Stimulated activated CD4-positive, alpha-beta T cell treated with anti-CD3 and anti-CD28 coated beads, TNF-alpha, amount 100 ng/mL, for 4 hours (primary cell): ENCODE measurements at regions not wholly inside any gene's neighbourhood (a gene's known extent, or its start where the extent isn't known, plus 50 kb on each side); places are given as distances from the start of the nearest gene placed in this dataset.

Experiments used
- DNase-seq, 3 experiments: peaks; one replicate each; pipeline ENCODE4 v3.0.0-alpha.2; 2020; ENCODE audit warnings: low read depth in 3 of 3

DNA sequence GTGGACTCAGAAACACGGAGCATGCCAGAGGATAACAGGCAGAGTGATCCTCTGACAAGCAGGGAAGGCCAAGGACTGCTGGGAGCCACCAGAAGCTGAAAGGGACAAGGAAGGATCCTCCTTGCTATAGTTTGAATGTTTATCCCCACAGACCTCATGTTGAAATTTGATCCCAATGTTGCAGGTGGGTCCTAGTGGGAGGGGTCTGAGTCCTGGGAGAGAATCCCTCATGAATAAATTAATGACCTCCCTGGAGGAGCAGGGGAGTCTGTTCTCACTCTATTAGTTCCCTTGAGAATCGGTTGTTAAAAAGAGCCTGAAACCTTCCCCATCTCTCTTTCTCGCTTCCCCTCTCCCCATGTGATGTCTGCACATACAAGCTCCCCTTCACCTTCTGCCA lies 124.4 kb downstream of the FBXO15 start:
- DNase-seq: no peak

- DNase-seq: no peak
These were observed 127.8 kb downstream of the FBXO15 start for GRCh38 chr18:74019864-74020263.

- no peak for DNase-seq
These were observed 133.7 kb downstream of the FBXO15 start for GRCh38 chr18:74013955-74014354.

DNA sequence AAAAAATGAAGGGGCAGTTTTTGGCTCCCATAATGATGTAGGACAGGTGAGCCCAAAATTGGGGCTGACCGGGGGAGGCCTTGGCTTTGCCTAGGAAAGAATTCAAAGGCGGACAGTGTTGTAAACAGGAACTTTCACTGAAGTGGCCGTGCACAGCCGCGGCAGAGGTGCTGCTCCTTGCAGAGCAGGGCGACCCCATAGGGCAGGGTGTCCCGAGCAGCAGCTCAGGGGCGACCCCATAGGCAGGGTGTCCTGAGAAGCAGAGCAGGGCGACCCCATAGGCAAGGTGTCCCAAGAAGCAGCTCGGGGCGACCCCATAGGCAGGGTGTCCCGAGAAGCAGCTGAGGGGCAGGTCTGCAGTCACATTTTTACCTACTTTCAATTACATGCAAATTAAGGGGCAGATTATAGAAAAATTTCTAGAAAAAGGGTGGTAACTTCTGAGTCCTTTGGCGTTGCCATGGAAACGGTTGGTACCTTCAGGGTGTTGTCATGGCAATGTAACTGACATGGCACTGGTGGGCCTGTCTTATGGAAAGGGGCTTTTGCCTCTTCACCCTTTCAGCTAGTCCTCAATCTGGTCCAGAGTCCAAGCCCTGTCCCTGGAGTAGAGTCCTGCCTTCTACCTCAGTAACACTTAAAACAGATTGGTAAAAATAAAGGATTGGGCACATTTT lies 134.5 kb downstream of the FBXO15 start:
- no peak for DNase-seq

DNA sequence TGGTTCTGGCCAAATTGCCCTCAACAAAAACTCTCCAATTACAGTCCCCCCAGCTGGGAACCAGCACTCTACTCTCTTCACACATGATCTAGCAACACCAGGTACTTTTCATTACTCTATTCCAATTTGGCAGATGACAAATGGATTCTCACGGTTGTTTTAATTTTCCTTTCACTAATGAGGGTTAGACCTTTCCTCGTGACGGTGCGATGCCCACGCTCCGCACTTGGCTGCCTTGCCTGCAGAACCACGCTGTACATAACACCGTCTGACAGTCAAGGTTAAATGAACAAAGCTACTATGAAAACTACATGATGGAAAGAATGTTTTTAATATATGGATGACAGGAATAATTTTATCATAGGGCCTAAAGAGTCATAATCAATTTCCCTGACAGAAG lies 141.5 kb downstream of the FBXO15 start:
- no peak for DNase-seq

GRCh38 chr18:74005320-74006109 lies 142.1 kb downstream of the FBXO15 start:
- no peak for DNase-seq

DNA sequence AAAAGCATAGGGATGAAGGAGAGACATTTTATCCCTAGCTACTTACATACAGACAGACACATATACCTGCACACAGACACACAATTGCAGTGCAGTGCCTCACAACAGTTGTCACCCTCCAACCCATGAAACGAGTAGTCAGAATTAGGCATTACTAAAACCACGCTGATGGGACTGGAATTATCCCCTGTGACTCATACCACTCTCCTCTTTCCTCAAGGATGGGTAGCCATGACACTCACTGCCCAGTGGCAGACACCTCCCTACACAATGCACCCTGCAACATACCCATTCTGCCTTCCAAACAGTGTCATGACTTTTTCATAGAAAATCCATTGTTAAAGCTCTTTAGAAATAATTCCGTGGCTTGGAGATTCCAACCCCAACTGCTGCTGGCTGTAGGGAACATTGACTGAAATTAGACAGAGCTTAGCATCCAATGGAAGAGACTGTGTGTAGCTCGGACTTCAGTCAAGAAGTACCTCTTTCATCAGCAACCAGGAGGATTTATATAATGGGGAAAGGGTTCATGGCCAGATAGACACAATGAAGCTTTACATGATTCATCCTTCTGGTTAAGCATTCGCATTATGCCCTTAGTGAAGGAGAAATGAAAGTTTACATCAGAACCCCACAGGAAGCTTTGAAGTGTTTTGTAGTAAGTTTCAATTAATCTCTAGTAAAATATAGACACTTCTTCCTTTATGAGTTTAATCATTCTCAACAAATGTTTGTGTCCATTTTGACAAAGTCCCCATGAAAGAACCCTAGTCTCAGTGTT lies 155.2 kb downstream of the FBXO15 start:
- no peak for DNase-seq

DNA sequence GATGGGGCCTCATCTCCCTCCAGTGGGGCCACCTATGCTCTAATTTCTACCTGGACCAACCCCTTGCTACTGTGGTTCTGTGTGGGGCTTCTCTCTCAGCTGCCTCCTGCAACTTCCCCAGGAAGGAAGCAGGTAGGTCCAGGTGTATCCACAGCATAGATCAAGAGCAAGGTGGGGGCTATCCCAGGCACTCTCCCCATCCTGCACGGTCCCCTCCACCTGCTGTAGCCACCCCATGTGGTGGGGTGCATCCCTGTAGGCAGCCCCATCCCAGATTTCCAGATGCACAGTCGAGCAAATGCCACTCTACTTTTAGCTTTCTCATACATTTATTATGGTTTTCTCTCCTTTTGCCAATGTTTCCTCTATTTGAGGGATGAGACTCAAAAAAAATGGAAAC lies 156.1 kb downstream of the FBXO15 start:
- DNase-seq: no peak

DNA sequence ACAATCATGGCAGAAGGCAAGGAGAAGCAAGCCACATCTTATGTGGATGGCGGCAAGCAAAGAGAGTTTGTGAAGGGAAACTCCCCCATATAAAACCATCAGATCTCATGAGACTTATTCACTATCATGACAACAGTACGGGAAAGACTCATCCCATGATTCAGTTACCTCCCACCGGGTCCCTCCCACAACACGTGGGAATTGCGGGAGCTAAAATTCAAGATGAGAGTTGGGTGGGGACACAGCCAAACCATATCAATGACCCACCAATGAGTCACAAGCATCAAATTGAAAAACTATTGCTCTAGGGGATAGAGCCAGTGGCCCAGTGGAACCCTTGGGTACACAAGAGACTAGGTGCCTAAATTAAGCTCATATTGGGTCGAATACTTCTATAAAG lies 157.4 kb downstream of the FBXO15 start:
- DNase-seq: no peak

DNA sequence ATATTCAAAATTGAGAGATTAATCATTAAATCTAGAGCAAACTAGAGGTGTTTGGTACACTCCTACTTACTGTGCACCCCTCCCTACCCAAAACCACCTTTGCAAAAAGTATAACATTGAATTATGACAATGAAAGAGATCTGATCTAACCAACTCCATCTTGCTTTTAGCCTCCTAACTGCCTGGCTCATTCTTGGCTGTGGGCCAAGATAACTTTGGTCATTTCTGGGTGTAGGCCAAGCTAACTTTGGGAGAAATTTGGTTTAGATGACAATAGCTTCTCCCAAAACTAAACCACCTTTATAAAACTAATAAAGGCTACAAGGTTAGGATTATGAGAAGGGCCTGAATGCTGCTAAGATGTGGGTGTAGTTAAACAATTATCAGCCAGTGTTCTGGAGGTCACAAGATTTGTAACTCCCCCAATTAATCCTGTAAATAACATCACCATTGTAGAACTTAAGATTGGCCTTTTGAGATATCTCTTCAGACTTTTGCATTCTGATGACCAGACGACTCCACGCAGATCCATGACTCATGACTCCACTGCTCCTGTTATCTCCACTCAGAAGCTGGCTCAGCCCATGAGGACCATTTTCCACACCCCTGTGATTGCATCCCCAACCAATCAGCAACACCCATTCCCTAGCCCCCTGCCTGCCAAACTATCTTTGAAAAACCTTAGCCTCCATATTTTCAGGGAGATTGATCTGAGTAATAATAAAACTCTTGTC lies 160.2 kb downstream of the FBXO15 start:
- no peak for DNase-seq

- DNase-seq: no peak
These were observed 160.9 kb downstream of the FBXO15 start for GRCh38 chr18:73986711-73987110.

DNA sequence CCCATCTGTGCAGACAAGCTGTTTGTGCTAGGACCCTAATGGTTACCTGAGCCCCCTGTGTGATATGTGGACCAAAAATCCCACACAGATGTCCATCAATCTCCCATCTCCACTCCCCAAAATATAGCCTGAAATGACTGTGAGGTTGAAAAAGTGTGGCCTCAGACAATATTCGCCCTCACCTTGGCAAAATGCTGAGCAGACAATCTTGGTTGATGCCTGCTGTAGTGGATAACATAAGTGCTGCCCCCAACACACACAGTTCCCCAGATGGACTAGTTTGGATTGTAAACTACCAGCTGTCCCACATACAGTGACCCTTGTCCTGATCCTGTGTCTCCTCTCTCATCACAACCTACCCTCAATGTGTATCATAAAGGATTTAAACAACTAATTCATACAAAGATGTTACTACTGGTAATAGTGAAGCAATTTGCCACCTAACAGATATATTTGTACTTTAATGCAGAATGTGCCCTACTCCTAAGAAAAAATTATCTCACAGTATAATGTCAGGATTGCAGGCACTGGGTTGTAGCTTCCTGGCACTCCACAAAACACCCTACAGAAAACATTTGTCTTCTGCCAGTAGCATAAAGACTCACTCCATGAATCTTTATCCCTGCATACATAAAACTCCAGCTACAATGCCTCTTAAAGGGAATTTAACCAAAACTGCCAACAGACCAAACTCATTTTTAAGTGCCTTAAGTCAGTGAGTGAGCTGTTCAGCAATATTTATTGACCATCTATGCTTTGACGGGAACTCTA lies 161.6 kb downstream of the FBXO15 start:
- DNase-seq: no peak

- no peak for DNase-seq
These were observed 163.7 kb downstream of the FBXO15 start for GRCh38 chr18:73983970-73984369.

DNA sequence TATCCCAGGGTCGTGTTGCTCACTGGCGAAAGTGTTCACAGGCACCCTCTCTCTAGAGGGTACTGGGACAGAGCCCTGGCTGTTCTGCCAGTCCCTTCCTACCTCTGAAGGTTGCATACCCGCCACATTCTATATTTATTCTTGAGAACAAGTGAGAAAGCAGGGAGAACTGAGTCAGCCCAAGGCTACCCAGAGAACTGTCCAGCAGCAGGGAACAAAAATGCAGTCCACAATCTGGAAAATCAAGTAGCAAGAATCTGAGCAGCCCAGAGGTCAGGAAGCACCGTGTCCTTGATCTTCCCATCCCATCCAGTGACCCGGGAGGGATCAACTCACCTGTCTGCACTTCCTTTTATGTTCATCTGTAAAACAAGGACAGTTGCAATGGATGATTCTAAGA lies 164.1 kb downstream of the FBXO15 start:
- DNase-seq: no peak

DNA sequence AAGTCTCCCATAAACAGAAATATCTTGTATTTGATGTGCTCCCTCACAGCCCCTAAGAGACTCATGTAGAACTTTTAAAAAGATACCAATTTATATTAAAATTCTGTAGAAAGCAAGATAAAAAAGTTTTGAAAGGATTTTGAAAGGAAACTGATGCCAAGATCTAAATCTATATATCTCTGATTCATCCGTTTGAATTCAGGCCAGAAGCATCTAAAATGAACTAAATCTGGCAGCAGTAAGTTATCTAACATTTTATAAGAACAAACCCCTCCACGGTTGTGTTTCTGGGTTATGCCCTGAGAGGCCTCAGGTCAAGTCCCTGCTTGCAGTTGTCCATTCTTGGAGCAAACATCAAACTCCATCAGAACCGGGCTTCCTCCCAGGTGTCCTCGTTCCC lies 165.8 kb downstream of the FBXO15 start:
- no peak for DNase-seq

DNA sequence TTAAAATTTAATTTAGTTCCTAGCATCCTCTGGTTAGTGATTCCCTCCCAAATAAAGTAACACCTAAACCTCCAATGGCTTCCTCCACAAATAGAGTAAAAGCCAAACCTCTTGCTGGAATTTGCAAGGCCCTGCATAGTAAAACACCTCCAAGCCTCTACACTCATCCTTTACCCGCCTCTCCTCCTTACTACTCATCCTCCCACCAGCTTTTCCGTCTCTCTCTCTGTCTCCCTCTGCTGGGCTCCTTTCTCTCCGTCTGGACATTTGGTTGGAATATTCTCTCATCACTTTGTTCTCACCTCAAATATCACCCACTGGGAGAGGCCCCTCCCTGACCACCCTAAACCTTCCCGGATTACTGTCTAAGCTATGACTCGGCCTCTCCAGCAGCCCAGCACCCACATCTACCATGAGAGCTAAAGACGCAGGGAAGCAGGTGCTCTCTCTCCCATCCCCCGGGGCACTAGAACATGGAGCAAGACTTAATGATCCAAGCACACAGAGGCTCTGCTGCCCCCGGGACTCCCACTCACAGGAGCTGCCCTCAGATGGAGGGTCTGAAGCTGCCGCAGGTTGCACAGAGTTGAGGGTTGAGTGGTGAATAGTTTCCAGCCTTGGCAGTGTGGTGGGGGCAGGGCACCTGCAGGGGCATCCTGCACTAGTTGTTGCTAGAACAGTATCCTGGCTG lies 167.2 kb downstream of the FBXO15 start:
- DNase-seq: no peak

- DNase-seq: no peak
These were observed 167.9 kb downstream of the FBXO15 start for GRCh38 chr18:73979742-73980141.

DNA sequence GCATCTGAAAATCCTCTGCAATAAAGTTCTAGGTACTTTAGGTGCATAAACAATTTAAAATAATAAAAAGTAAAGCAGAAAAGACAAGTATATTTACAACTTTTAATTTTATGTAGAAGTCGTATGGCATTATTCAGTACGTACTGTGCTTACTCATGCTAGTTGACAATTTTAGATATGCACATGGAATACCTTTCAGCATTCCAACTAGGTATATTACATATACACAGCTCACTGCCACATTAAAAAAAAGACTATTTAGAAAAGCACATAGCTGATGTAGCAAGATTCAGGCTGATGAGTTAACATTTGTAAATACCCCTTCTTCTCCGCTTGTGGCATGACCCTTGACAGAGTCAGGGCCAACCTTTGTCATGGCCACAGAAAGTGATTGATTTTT lies 171.2 kb downstream of the FBXO15 start:
- DNase-seq: no peak

GRCh38 chr18:73975266-73975665 lies 172.4 kb downstream of the FBXO15 start:
- no peak for DNase-seq

DNA sequence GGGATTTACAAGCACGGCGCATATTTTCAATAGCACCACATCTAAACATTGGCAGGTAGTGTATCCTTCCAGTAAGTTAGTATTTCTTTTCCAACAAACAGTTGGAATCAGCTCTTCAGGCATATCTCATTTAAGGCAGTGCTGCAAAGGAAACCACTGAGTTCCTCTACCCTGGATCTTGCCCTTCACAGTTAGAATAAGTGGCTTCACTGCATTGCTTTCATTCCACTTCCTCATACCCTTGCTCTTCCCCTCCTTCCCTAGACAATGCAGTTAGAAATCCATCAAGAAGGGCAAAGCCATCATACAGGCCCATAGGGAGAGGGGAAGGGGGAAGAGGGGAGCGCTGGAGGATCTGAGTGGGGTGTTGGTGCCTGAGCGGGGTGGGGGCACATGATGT lies 173.7 kb downstream of the FBXO15 start:
- no peak for DNase-seq

- no peak for DNase-seq
These were observed 180.7 kb downstream of the FBXO15 start for GRCh38 chr18:73966954-73967353.
